Liver (tissue), 8 donors: ENCODE measurements at regions not wholly inside any gene's neighbourhood (a gene's known extent, or its start where the extent isn't known, plus 50 kb on each side); places are given as distances from the start of the nearest gene placed in this dataset.

Experiments
- DNase-seq: peaks from one replicate; pipeline ENCODE4 v3.0.0-alpha.2; 2017; ENCODE audit warnings: low spot score
- H3K27ac ChIP-seq, 2 donors: one replicate each; pipeline ENCODE4 v1.7.0; 2013; ENCODE audit warnings: inconsistent platforms in 2 of 2, low read length in 2 of 2, control low read depth in 1 of 2, low read depth in 1 of 2, mild to moderate bottlenecking in 1 of 2
- H3K27me3 ChIP-seq, 4 donors: one replicate each; pipeline versions ENCODE4 v1.6.1 to v1.7.0; 2013; ENCODE audit warnings: low read length in 3 of 4, inconsistent platforms in 1 of 4, mild to moderate bottlenecking in 1 of 4, moderate library complexity in 1 of 4; ENCODE audit not compliant: control insufficient read depth in 4 of 4, insufficient read depth in 4 of 4
- H3K36me3 ChIP-seq, 4 donors: one replicate each; pipeline versions ENCODE4 v1.6.1 to v1.7.0; 2013; ENCODE audit warnings: low read length in 3 of 4, mild to moderate bottlenecking in 3 of 4, low read depth in 1 of 4, moderate library complexity in 1 of 4; ENCODE audit not compliant: control insufficient read depth in 4 of 4, insufficient read depth in 3 of 4
- H3K4me1 ChIP-seq, 4 donors: one replicate each; pipeline versions ENCODE4 v1.6.1 to v1.7.0; 2013; ENCODE audit warnings: low read length in 3 of 4, mild to moderate bottlenecking in 3 of 4, moderate library complexity in 1 of 4; ENCODE audit not compliant: control insufficient read depth in 4 of 4, insufficient read depth in 4 of 4
- H3K4me3 ChIP-seq, 3 donors: one replicate each; pipeline versions ENCODE4 v1.6.1 to v1.7.0; 2013; ENCODE audit warnings: low read length in 3 of 3, control low read depth in 1 of 3, low read depth in 1 of 3, mild to moderate bottlenecking in 1 of 3
- H3K9ac ChIP-seq, 2 donors: one replicate each; pipeline ENCODE4 v1.7.0; 2013; ENCODE audit warnings: low read length in 2 of 2, mild to moderate bottlenecking in 2 of 2, moderate library complexity in 2 of 2, control low read depth in 1 of 2, low read depth in 1 of 2
- H3K9me3 ChIP-seq, 4 donors: one replicate each; pipeline versions ENCODE4 v1.6.1 to v1.7.0; 2013; ENCODE audit warnings: low read length in 3 of 4; ENCODE audit not compliant: control insufficient read depth in 4 of 4
- CTCF ChIP-seq: fragments of 150-350 bp; IDR thresholded peaks from 2 replicates; pipeline ENCODE4 v1.5.1; 2017; ENCODE audit warnings: improper control_type of control experiment, low read depth, low read length; ENCODE audit not compliant: missing input control
- EGR1 ChIP-seq, 2 donors: IDR thresholded peaks; 2 replicates each; pipeline ENCODE4 v1.6.1; 2016 to 2018; ENCODE audit warnings: antibody characterized with exemption in 2 of 2, low read depth in 2 of 2
- HNF4G ChIP-seq: IDR thresholded peaks from 2 replicates; pipeline ENCODE4 v1.6.1; 2016; ENCODE audit warnings: antibody characterized with exemption
- JUND ChIP-seq, 2 donors: IDR thresholded peaks; 2 replicates each; pipeline ENCODE4 v1.6.1; 2016; ENCODE audit warnings: antibody characterized with exemption in 2 of 2
- RAD21 ChIP-seq, 2 donors: IDR thresholded peaks; 2 replicates each; pipeline ENCODE4 v1.6.1; 2016; ENCODE audit warnings: antibody characterized with exemption in 2 of 2, mild to moderate bottlenecking in 2 of 2
- RXRA ChIP-seq, 2 donors: IDR thresholded peaks; 2 replicates each; pipeline ENCODE4 v1.6.1; 2017 to 2018; ENCODE audit warnings: antibody characterized with exemption in 2 of 2, mild to moderate bottlenecking in 1 of 2
- SP1 ChIP-seq: IDR thresholded peaks from 2 replicates; pipeline ENCODE4 v1.6.1; 2018; ENCODE audit warnings: antibody characterized with exemption, mild to moderate bottlenecking
- TAF1 ChIP-seq: conservative IDR thresholded peaks from 2 replicates; pipeline ENCODE4 v1.6.1; 2016; ENCODE audit warnings: antibody characterized with exemption, mild to moderate bottlenecking
- YY1 ChIP-seq: IDR thresholded peaks from 2 replicates; pipeline ENCODE4 v1.6.1; 2016; ENCODE audit warnings: antibody characterized with exemption, mild to moderate bottlenecking
- WGBS: extraction: QIAGEN DNeasy Blood & Tissue Kit; methylation state at CpG from one replicate; pipeline ENCODE4 v1.1.7; 2013; 5-methylcytosine and 5-hydroxymethylcytosine counted together
- TF ChIP-seq, protein P1 (sequence below): IDR thresholded peaks from 2 replicates; pipeline ENCODE4 v1.6.1; 2016; ENCODE audit warnings: antibody characterized with exemption
- TF ChIP-seq, protein P2 (sequence below): IDR thresholded peaks from 2 replicates; pipeline ENCODE4 v1.6.1; 2016; ENCODE audit warnings: antibody characterized with exemption, mild to moderate bottlenecking
- TF ChIP-seq, protein P3 (sequence below): IDR thresholded peaks from 2 replicates; pipeline ENCODE4 v1.6.1; 2016; ENCODE audit warnings: antibody characterized with exemption
- donor health status: healthy.
- donor health status: healthy.
- donor health status: healthy.
- donor health status: healthy.
- donor health status: healthy.

DNA sequence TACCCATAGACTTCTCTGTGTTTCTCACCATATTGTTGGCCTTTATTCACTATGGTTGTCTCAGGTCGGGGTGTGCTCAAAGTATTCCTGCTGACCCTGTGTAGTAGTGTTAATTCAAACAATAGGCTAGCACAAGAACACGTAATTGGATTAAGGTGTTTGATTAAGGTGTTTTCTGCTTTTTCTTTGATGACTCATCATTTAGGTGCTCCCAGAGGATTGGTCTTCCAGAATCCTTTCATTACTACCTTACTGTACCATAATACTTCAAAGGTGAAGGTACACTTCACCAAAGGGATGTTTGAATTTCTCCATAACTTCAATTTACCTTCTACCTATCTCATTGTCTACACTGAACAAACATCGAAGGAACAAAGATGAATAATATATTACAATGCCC lies 121.7 kb upstream of the CCDC160 start:
- no peaks in the 10 kb centered on the region for H3K27me3 ChIP-seq
- H3K9me3 ChIP-seq: no peaks in the 10 kb centered on the region
- TF ChIP-seq YY1 (no peak), HNF4G (no peak), SP1 (no peak), RXRA (IDR thresholded peaks at IDR 0.05) (no peak), JUND (IDR thresholded peaks at IDR 0.05) (no peak)
- TF ChIP-seq, protein P1, sequence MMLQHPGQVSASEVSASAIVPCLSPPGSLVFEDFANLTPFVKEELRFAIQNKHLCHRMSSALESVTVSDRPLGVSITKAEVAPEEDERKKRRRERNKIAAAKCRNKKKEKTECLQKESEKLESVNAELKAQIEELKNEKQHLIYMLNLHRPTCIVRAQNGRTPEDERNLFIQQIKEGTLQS: no peak
- H3K27ac ChIP-seq: no peak overlapping the region
- 77% methylated on average over 3 of the region's 3 CpGs for WGBS
- no peak overlapping the region for H3K9ac ChIP-seq
- H3K4me3 ChIP-seq: no peak overlapping the region
- no peak for DNase-seq
- H3K36me3 ChIP-seq: no peaks in the 10 kb centered on the region
- H3K4me1 ChIP-seq: no peaks in the 10 kb centered on the region

DNA sequence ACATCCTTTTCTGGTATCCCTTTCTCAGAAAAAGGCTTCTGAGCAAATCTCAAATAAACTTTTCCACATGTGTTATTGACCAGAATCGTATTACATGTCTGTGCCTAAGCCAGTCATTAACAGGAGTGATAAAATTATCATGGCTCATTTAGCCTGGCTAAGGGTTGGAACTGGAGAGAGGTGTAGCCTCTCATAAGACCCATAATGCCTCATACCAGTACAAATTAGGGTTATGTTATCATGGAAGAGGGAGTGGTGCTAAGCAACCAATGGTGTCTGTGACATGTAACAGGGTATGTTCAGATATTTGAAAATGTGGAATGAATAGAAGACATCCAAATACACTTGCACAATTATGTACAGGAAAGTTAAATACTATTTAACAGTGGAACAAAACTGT lies 99.6 kb upstream of the CCDC160 start:
- 76% methylated on average over 1 of the region's 1 CpG for WGBS
- no peaks in the 10 kb centered on the region for H3K4me1 ChIP-seq
- peaks cover 0 to 3% (median 0%) of the 10 kb centered on the region in 4 donors for H3K27me3 ChIP-seq
- no peak for TF ChIP-seq JUND (IDR thresholded peaks at IDR 0.05)
- TF ChIP-seq, protein P2, sequence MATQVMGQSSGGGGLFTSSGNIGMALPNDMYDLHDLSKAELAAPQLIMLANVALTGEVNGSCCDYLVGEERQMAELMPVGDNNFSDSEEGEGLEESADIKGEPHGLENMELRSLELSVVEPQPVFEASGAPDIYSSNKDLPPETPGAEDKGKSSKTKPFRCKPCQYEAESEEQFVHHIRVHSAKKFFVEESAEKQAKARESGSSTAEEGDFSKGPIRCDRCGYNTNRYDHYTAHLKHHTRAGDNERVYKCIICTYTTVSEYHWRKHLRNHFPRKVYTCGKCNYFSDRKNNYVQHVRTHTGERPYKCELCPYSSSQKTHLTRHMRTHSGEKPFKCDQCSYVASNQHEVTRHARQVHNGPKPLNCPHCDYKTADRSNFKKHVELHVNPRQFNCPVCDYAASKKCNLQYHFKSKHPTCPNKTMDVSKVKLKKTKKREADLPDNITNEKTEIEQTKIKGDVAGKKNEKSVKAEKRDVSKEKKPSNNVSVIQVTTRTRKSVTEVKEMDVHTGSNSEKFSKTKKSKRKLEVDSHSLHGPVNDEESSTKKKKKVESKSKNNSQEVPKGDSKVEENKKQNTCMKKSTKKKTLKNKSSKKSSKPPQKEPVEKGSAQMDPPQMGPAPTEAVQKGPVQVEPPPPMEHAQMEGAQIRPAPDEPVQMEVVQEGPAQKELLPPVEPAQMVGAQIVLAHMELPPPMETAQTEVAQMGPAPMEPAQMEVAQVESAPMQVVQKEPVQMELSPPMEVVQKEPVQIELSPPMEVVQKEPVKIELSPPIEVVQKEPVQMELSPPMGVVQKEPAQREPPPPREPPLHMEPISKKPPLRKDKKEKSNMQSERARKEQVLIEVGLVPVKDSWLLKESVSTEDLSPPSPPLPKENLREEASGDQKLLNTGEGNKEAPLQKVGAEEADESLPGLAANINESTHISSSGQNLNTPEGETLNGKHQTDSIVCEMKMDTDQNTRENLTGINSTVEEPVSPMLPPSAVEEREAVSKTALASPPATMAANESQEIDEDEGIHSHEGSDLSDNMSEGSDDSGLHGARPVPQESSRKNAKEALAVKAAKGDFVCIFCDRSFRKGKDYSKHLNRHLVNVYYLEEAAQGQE: no peak
- H3K27ac ChIP-seq: no peak overlapping the region
- DNase-seq: no peak
- no peak overlapping the region for H3K4me3 ChIP-seq
- H3K9me3 ChIP-seq: no peaks in the 10 kb centered on the region
- H3K9ac ChIP-seq: no peak overlapping the region
- H3K36me3 ChIP-seq: no peaks in the 10 kb centered on the region

DNA sequence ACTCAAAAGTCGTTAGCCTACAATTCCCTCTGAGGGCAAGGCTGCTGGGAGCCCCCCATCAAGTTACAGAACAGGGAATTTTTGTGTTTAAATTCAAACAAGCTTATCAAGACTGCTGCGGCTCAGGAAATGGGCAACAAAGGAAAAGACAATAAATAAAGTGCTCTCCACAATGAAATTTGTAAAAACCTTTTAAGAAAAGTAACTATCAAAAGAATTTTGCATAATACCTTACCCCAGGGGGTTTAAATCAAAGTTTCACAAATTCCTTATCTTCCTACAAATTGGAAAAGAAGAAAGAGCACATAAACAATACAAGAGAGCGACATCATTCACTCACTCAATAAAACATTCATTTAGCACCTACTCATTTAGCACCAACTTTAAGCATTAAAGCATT lies 97.9 kb upstream of the CCDC160 start:
- no peak for DNase-seq
- H3K27me3 ChIP-seq: peaks cover 0 to 3% (median 0%) of the 10 kb centered on the region in 4 donors
- H3K9ac ChIP-seq: no peak overlapping the region
- no peak for TF ChIP-seq EGR1 (IDR thresholded peaks at IDR 0.05; ENCODE audit: low read depth in 2 of 2)
- no peak for TF ChIP-seq CTCF
- TF ChIP-seq JUND (IDR thresholded peaks at IDR 0.05): no peak
- TF ChIP-seq TAF1: no peak
- TF ChIP-seq, protein P1: no peak
- TF ChIP-seq YY1: no peak
- TF ChIP-seq, protein P3, sequence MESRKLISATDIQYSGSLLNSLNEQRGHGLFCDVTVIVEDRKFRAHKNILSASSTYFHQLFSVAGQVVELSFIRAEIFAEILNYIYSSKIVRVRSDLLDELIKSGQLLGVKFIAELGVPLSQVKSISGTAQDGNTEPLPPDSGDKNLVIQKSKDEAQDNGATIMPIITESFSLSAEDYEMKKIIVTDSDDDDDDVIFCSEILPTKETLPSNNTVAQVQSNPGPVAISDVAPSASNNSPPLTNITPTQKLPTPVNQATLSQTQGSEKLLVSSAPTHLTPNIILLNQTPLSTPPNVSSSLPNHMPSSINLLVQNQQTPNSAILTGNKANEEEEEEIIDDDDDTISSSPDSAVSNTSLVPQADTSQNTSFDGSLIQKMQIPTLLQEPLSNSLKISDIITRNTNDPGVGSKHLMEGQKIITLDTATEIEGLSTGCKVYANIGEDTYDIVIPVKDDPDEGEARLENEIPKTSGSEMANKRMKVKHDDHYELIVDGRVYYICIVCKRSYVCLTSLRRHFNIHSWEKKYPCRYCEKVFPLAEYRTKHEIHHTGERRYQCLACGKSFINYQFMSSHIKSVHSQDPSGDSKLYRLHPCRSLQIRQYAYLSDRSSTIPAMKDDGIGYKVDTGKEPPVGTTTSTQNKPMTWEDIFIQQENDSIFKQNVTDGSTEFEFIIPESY: no peak
- no peak for TF ChIP-seq RAD21 (IDR thresholded peaks at IDR 0.05)
- no peak for TF ChIP-seq RXRA (IDR thresholded peaks at IDR 0.05)
- TF ChIP-seq SP1: no peak
- no peak overlapping the region for H3K27ac ChIP-seq
- no peaks in the 10 kb centered on the region for H3K36me3 ChIP-seq
- H3K9me3 ChIP-seq: no peaks in the 10 kb centered on the region
- H3K4me3 ChIP-seq: no peak overlapping the region
- H3K4me1 ChIP-seq: no peaks in the 10 kb centered on the region
- WGBS: 56% methylated on average over 3 of the region's 3 CpGs
